ENCODE measurements at regions not wholly inside any gene's neighbourhood (a gene's known extent, or its start where the extent isn't known, plus 50 kb on each side); places are given as distances from the start of the nearest gene placed in this dataset.

DNA sequence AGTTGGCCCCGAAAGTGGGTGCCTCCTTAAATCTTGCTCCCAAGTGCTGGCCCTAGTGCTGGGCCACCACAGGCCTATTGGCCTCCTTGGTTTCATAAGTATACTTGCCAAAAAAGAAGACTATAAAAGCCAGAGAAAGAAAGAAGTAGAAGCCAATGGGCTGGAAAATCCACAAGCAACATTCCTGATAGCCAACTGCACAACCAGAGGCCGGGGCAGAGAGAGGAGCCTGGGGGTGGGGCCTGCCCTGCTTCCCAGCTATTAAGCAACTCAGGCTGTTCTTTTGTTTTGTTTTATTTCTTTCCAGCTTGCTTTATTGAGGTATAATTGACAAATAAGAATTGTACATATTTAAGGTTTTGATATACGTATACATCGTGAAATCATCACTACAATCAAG is 177.2 kb upstream of the NTF3 start:
- Mint-ChIP-seq H3K27ac (no peak overlapping the region), H3K36me3 (ENCODE audit: low read depth) (no peaks in the 10 kb centered on the region), H3K4me1 (no peaks in the 10 kb centered on the region), H3K4me3 (no peak overlapping the region), H3K27me3 (peaks cover 3% of the 10 kb centered on the region), H3K9me3 (no peaks in the 10 kb centered on the region)
- intact Hi-C loops (cut with micrococcal nuclease), result no loop called here
- ChIA-PET CTCF (no interaction called here), POLR2A (no interaction called here)
- ATAC-seq (ENCODE audit: low read depth) (no peak), DNase-seq (no peak)
- TF ChIP-seq CTCF (IDR thresholded peaks at IDR 0.05), result no peak

- no peak overlapping the region for H3K4me3 Mint-ChIP-seq
- DNase-seq (no peak), ATAC-seq (ENCODE audit: low read depth) (no peak)
- no peak overlapping the region for H3K27ac Mint-ChIP-seq
- peaks cover 3% of the 10 kb centered on the region for H3K27me3 Mint-ChIP-seq
- intact Hi-C loops (cut with micrococcal nuclease), result no loop called here
- CTCF ChIA-PET, result no interaction called here
- H3K4me1 Mint-ChIP-seq, result no peaks in the 10 kb centered on the region
- no peaks in the 10 kb centered on the region for H3K9me3 Mint-ChIP-seq
- H3K36me3 Mint-ChIP-seq (ENCODE audit: low read depth), result no peaks in the 10 kb centered on the region
- POLR2A ChIA-PET, result no interaction called here
- TF ChIP-seq CTCF (IDR thresholded peaks at IDR 0.05), result no peak
Measured at GRCh38 chr12:5257763-5258495, 174.0 kb upstream of the NTF3 start.

- Mint-ChIP-seq H3K27ac (no peak overlapping the region), H3K36me3 (ENCODE audit: low read depth) (no peaks in the 10 kb centered on the region)
Measured at GRCh38 chr12:5258498-5258897, 173.4 kb upstream of the NTF3 start.

DNA sequence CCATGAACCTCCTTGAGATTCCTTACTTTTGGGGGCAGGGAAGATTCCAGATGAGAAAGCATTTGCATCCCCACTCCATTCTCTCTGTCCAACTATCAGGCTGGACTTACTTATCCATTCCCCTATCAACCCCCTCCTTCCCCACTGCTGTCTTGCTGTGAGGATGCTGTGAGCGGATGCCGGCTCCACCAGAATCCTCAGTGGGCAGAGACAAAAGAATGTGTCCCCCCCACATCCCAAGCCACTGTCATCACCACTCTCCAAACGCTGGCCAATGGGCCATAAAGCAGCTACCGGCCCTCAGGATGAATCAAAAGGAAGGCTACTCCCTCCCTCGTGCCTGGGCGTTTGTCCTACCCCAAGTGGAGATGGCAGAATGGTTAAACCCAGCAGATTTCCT is 173.0 kb upstream of the NTF3 start:
- no peak overlapping the region for H3K27ac Mint-ChIP-seq
- no peaks in the 10 kb centered on the region for H3K4me1 Mint-ChIP-seq
- peaks cover 3% of the 10 kb centered on the region for H3K27me3 Mint-ChIP-seq
- no peaks in the 10 kb centered on the region for H3K36me3 Mint-ChIP-seq (ENCODE audit: low read depth)
- H3K4me3 Mint-ChIP-seq, result no peak overlapping the region
- ChIA-PET POLR2A (no interaction called here), CTCF (no interaction called here)
- intact Hi-C loops (cut with micrococcal nuclease), result no loop called here
- no peak for TF ChIP-seq CTCF (IDR thresholded peaks at IDR 0.05)
- DNase-seq (no peak), ATAC-seq (ENCODE audit: low read depth) (no peak)
- no peaks in the 10 kb centered on the region for H3K9me3 Mint-ChIP-seq

More at GRCh38 chr12:5258498-5258897, 173.4 kb upstream of the NTF3 start:
- intact Hi-C loops (cut with micrococcal nuclease), result no loop called here
- Mint-ChIP-seq H3K27me3 (peaks cover 3% of the 10 kb centered on the region), H3K4me3 (no peak overlapping the region), H3K9me3 (no peaks in the 10 kb centered on the region), H3K4me1 (no peaks in the 10 kb centered on the region)
- ATAC-seq (ENCODE audit: low read depth) (no peak), DNase-seq (no peak)
- ChIA-PET CTCF (no interaction called here), POLR2A (no interaction called here)
- TF ChIP-seq CTCF (IDR thresholded peaks at IDR 0.05), result no peak

DNA sequence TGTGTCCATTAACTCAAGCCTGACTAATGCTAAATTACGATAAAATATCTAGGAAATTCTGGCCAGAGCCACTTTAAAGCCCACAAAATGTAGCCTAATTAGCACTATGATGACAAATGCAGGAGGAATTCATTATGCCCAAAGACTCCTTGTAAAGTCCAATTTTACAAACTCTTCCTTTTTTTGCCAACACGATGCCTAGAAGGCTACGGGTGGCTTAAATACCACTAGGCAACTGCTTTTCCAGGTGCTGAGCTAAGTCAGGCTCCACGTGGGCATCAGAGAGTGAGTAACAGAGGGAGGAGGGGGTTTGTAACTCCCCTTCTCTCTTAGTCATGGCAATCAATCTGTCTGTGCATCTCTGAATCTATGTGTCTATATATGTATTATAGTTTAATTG is 172.4 kb upstream of the NTF3 start:
- Mint-ChIP-seq H3K36me3 (ENCODE audit: low read depth) (no peaks in the 10 kb centered on the region), H3K27ac (no peak overlapping the region), H3K27me3 (peaks cover 3% of the 10 kb centered on the region), H3K4me1 (no peaks in the 10 kb centered on the region), H3K9me3 (no peaks in the 10 kb centered on the region), H3K4me3 (no peak overlapping the region)
- TF ChIP-seq CTCF (IDR thresholded peaks at IDR 0.05), result no peak
- CTCF ChIA-PET, result no interaction called here
- DNase-seq (no peak), ATAC-seq (ENCODE audit: low read depth) (no peak)
- POLR2A ChIA-PET, result no interaction called here
- intact Hi-C loops (cut with micrococcal nuclease), result no loop called here

Data from activated B cell treated with CpG ODN at 0.5 μM for 24 hours (primary cell).